Aorta (tissue), 5 donors: ENCODE measurements at regions not wholly inside any gene's neighbourhood (a gene's known extent, or its start where the extent isn't known, plus 50 kb on each side); places are given as distances from the start of the nearest gene placed in this dataset.
"Not testable (repeated sequence)": the region's sequence is repeated elsewhere in the genome, so short reads cannot be mapped to it uniquely, and the experiment has no call there.

Source experiments
- ATAC-seq: fragments of 200-7000 bp; cut with Tn5 transposase; one replicate; pipeline ENCODE4 v1.9.1; 2022; ENCODE audit warnings: moderate library complexity; ENCODE audit not compliant: low FRiP score
- DNase-seq, 2 donors: peaks; one replicate each; pipeline ENCODE4 v3.0.0-alpha.2; 2020
- H3K27ac ChIP-seq, 2 donors: one replicate each; pipeline ENCODE4 v1.5.1; 2013; ENCODE audit warnings: low read length in 2 of 2, mild to moderate bottlenecking in 2 of 2, moderate library complexity in 2 of 2, control low read depth in 1 of 2, inconsistent platforms in 1 of 2, low read depth in 1 of 2
- H3K27me3 ChIP-seq, 2 donors: one replicate each; pipeline ENCODE4 v1.6.1; 2013; ENCODE audit warnings: control low read depth in 1 of 2, low read length in 1 of 2, mild to moderate bottlenecking in 1 of 2, moderate library complexity in 1 of 2; ENCODE audit not compliant: insufficient read depth in 2 of 2, control insufficient read depth in 1 of 2
- H3K36me3 ChIP-seq, 2 donors: one replicate each; pipeline ENCODE4 v1.6.1; 2013; ENCODE audit warnings: control low read depth in 1 of 2, low read length in 1 of 2, mild to moderate bottlenecking in 1 of 2; ENCODE audit not compliant: insufficient read depth in 2 of 2, control insufficient read depth in 1 of 2
- H3K4me1 ChIP-seq, 2 donors: one replicate each; pipeline ENCODE4 v1.6.1; 2013; ENCODE audit warnings: low read length in 2 of 2, control low read depth in 1 of 2, mild to moderate bottlenecking in 1 of 2, moderate library complexity in 1 of 2; ENCODE audit not compliant: insufficient read depth in 2 of 2, control insufficient read depth in 1 of 2
- H3K4me3 ChIP-seq, 2 donors: one replicate each; pipeline ENCODE4 v1.5.1; 2013; ENCODE audit warnings: low read length in 2 of 2, control low read depth in 1 of 2, mild to moderate bottlenecking in 1 of 2
- H3K9me3 ChIP-seq: one replicate; pipeline ENCODE4 v1.6.1; 2013; ENCODE audit warnings: mild to moderate bottlenecking, low read length; ENCODE audit not compliant: control insufficient read depth
- WGBS, 2 donors: extraction: QIAGEN DNeasy Blood & Tissue Kit; methylation state at CpG; one replicate each; pipeline ENCODE4 v1.1.7; 2013; 5-methylcytosine and 5-hydroxymethylcytosine counted together
- intact Hi-C, 2 donors: fragments of 100-400 bp; cut with DNase I; formaldehyde crosslinking; loops; one replicate each; pipeline versions ENCODE4 v1.14.2 to v1.15.0; 2022
- donor health status: healthy with polysubstance abuse.
- donor health status: Bipolar disorder and iron deficiency.
- donor health status: DM: no; HTN: no; CAD: no.
- donor health status: DM: no; HTN: no; CAD: no.
- donor health status: DM: yes; HTN: yes; CAD: no.

DNA sequence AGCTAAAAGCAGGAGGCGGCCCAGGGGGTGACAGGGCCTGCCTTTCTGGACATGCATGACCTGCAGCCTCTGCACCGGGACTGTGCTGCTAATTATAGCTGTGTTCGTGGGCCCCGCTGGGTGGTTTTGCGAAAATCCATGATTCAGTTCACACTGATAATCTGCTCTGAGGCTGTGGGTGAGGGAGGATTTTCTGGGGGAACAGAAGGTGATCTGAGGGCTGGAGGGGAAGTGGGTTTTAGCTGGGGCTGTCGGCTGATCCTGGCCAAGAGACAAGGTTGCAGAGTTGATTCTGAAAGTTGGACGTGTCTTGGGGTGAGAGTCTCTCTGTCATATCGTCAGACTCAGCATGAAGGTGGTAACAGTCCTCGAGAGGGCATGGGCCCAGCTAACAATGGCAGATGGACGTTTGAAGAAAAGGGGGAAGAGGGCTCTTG is 187.5 kb upstream of the ZNF469 start:
- 92 to 93% methylated on average over 10 of the region's 10 CpGs for WGBS, 2 donors
- no peak for ATAC-seq
- Histone ChIP-seq H3K36me3 (no peaks in the 10 kb centered on the region), H3K27me3 (no peaks in the 10 kb centered on the region), H3K9me3 (no peaks in the 10 kb centered on the region), H3K4me1 (no peaks in the 10 kb centered on the region), H3K4me3 (no peak overlapping the region), H3K27ac (no peak overlapping the region)
- DNase-seq, result no peak
- intact Hi-C loops, result loop anchor here in 1 of 2 donors (2.0 to 5.0 kb wide), 2 partner anchors 182 to 242 kb away; no protein-coding TSS in a partner anchor

DNA sequence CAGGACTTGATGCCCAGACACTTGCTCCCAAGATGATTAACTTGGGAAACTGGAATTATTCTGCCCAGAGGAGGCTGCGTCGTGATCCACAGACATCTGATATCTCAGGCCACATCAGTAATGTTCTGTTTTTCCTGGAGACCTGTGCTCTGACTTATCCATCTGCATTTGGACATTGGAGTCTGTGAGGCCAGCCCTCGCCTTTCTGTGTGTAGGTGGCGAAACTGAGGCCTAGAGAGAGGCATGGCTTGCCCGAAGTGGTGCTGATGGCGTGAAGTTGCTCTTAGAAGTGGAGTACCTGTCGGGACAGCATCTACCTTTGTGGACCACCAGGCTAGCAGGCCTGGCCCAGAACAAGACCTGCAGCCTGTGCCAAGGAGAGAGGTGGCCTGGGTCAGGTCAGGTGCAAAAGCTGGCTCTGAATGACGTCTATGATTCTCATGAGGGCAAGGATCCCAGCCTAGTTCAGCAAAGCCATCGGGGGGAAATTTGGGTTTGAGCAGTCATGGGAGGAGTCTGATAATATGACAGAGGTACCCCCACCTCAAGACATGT is 186.8 kb upstream of the ZNF469 start:
- no peaks in the 10 kb centered on the region for H3K36me3 ChIP-seq
- no peaks in the 10 kb centered on the region for H3K27me3 ChIP-seq
- DNase-seq (no peak), ATAC-seq (no peak)
- H3K27ac ChIP-seq, result no peak overlapping the region
- intact Hi-C loops, result loop anchor here in 1 of 2 donors (2.0 to 5.0 kb wide), 2 partner anchors 181 to 241 kb away; no protein-coding TSS in a partner anchor
- no peak overlapping the region for H3K4me3 ChIP-seq
- no peaks in the 10 kb centered on the region for H3K9me3 ChIP-seq
- WGBS, 2 donors, result 85 to 90% methylated on average over 9 of the region's 9 CpGs
- no peaks in the 10 kb centered on the region for H3K4me1 ChIP-seq

DNA sequence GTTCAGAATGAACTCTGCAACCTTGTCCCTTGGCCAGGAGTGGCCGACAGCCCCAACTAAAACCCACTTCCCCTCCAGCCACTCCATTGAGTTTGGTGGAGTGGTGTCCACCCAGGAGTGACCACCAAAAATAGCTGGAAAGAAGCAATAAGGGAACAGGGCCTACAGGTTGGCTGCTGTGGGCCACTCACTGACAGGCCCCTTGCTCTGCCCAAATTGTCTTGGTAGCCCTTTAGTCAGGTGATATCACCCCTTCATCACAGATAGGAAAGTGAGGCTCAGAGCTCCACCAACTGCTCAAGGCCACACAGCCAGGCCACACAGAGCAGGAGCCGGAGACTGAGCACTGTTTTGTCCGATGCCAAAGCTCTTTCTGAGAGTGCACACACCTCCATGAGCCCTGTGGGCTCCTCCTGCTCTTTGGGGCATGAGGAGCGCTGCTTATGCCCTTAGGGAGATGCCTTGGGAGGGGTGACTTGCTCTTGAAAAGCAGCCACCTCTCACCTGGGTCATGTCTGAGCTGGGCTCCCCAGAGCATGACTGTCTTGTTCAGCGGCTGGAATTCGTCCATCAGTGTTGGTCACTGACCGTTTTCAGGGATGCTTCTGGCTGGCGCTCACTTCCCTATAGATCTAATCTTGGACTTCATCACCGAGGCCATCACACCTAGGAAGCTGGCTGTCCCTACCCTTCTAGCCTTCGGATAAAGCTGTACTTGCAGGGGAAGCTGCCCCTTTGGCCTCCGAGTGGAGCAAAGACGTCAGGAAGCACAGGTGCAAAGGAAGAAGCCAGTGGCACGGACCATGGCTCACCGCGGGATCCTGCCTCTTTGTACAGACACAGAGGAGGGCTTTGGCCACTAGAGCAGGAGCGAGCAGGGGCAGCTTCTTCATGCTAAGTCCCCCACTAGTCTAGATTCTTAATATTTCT is 186.0 kb upstream of the ZNF469 start:
- 92 to 98% methylated on average over 16 of the region's 16 CpGs for WGBS, 2 donors
- Histone ChIP-seq H3K9me3 (no peaks in the 10 kb centered on the region), H3K27me3 (no peaks in the 10 kb centered on the region), H3K27ac (no peak overlapping the region), H3K4me3 (no peak overlapping the region), H3K4me1 (no peaks in the 10 kb centered on the region), H3K36me3 (no peaks in the 10 kb centered on the region)
- intact Hi-C loops, result loop anchor here in 1 of 2 donors (5.0 kb wide), 1 partner anchor 181 kb away; no protein-coding TSS in a partner anchor
- no peak for DNase-seq
- no peak for ATAC-seq

DNA sequence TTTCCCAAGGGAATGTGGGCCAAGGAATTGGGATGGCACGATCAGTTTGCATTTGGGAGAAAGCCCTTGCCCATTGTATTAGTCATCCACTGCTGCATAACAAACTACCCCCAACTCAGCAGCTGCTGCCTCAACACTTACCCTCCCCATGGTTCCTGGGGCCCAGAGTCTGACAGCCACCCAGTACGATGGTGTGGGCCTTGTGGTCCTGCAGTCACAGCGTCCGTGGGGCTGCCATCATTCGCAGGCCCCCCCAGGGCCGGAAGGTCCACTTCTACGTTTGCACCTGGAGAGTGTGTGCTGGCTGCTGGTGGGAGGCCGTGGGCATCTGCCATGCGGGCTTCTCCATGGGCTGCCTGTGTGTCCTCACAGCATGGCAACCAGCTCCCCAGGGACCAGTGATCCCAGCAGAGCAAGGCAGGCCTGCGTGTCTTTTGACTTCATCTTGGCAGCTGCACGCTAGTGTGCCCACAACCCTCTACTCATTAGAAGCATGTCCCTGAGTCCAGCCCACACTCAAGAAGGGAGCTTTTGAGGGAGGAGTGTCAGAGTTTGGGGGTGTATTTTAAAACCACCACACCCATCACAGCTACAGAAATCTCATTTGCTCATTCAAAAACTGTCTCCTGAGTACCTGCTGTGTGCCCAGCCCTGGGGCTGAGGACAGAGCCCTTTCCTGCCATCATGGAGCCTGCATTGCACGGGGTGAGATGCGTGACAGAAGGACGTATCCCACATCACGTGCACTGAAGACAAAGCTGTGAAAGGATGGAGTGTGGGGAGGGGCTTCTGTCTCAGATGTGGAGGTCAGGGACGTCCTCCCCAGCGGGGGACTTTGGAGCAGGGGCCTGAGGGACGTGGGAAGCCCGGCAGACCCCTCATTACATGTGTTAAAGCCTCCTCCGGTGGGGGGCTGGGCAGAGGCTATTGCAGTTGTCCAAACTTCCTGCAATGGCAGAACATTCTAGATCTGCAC is 185.0 kb upstream of the ZNF469 start:
- 88 to 91% methylated on average over 20 of the region's 20 CpGs for WGBS, 2 donors
- H3K27ac ChIP-seq, result no peak overlapping the region
- intact Hi-C loops, result loop anchor here in 1 of 2 donors (5.0 kb wide), 1 partner anchor 180 kb away; no protein-coding TSS in a partner anchor
- H3K36me3 ChIP-seq, result no peaks in the 10 kb centered on the region
- no peaks in the 10 kb centered on the region for H3K4me1 ChIP-seq
- H3K27me3 ChIP-seq, result no peaks in the 10 kb centered on the region
- no peak for ATAC-seq
- H3K4me3 ChIP-seq, result no peak overlapping the region
- no peak for DNase-seq
- no peaks in the 10 kb centered on the region for H3K9me3 ChIP-seq

GRCh38 chr16:88198457-88199295 is 184.1 kb upstream of the ZNF469 start:
- not testable (repeated sequence) for H3K4me1 ChIP-seq, H3K36me3 ChIP-seq, DNase-seq, H3K27ac ChIP-seq, ATAC-seq, H3K27me3 ChIP-seq, H3K4me3 ChIP-seq, H3K9me3 ChIP-seq
- WGBS, 2 donors, result 93% methylated on average over 23 to 25 of the region's 26 CpGs
- intact Hi-C loops, result loop anchor here in 1 of 2 donors (5.0 kb wide), 1 partner anchor 179 kb away; no protein-coding TSS in a partner anchor

- not testable (repeated sequence) for H3K9me3 ChIP-seq, H3K4me3 ChIP-seq, H3K27me3 ChIP-seq, ATAC-seq, H3K4me1 ChIP-seq, H3K36me3 ChIP-seq, DNase-seq, H3K27ac ChIP-seq
- intact Hi-C loops, result loop anchor here in 1 of 2 donors (5.0 kb wide), 1 partner anchor 178 kb away; no protein-coding TSS in a partner anchor
- 95 to 96% methylated on average over 18 to 24 of the region's 25 CpGs for WGBS, 2 donors
Observed at GRCh38 chr16:88199296-88200153, 183.2 kb upstream of the ZNF469 start.

GRCh38 chr16:88200154-88200895 is 182.4 kb upstream of the ZNF469 start:
- DNase-seq, H3K27ac ChIP-seq, H3K27me3 ChIP-seq, H3K9me3 ChIP-seq, H3K4me3 ChIP-seq, H3K36me3 ChIP-seq, H3K4me1 ChIP-seq, intact Hi-C loops, ATAC-seq: not testable (repeated sequence)
- 85 to 86% methylated on average over 28 to 29 of the region's 30 CpGs for WGBS, 2 donors
